ENCODE measurements at regions not wholly inside any gene's neighbourhood (a gene's known extent, or its start where the extent isn't known, plus 50 kb on each side); places are given as distances from the start of the nearest gene placed in this dataset.
"Not testable (repeated sequence)": the region's sequence is repeated elsewhere in the genome, so short reads cannot be mapped to it uniquely, and the experiment has no call there.

GRCh38 chr6:14754751-14755513 is 490.9 kb upstream of the JARID2 start:
- DNase-seq (ENCODE audit: low read depth in 2 of 2), result peak in 1 of 2 donors; percentile 23

- DNase-seq (ENCODE audit: low read depth in 2 of 2), result no peak
These were observed 489.5 kb upstream of the JARID2 start for GRCh38 chr6:14756340-14756739.

DNA sequence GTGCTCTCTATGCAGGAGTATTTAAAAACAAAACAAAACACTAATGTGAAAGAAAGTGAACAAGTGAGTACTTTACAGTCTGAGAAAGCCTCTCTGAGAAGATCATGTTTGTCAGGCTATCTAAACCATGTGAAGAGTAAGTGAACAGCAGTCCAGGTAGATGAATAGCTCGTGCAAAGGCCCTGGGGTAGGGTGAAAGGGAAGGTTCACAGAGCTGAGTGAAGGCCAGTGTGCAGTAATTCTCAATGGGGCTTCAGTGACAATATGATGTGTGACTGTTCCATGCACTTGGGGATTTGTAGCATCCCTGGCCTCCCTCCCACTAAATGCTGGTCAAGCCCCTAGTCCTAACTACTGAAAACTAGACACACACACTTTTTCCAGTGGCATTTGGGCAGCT is 488.9 kb upstream of the JARID2 start:
- DNase-seq (ENCODE audit: low read depth in 2 of 2), result no peak

DNA sequence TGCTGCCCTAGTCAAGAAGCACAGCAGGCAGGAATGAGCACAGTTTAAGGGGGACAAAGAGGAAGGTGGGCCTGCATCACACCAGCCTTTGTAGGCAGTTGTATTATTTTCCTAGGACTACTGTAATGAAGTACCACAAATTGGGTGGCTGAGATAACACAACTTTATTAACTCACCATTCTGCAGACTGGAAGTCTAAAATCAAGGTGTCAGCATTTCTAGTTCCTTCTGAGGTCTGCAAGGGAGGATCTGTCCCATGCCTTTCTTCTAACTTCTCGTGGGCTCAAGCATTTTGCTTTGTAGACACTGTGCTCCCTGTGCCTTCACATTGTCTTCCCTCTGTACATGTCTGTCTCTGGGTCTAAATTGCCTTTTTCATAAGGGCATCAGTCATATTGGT is 488.5 kb upstream of the JARID2 start:
- DNase-seq (ENCODE audit: low read depth in 2 of 2), result no peak

GRCh38 chr6:14758421-14759081 is 487.3 kb upstream of the JARID2 start:
- peak in 1 of 2 donors; percentile 8 for DNase-seq (ENCODE audit: low read depth in 2 of 2)

DNA sequence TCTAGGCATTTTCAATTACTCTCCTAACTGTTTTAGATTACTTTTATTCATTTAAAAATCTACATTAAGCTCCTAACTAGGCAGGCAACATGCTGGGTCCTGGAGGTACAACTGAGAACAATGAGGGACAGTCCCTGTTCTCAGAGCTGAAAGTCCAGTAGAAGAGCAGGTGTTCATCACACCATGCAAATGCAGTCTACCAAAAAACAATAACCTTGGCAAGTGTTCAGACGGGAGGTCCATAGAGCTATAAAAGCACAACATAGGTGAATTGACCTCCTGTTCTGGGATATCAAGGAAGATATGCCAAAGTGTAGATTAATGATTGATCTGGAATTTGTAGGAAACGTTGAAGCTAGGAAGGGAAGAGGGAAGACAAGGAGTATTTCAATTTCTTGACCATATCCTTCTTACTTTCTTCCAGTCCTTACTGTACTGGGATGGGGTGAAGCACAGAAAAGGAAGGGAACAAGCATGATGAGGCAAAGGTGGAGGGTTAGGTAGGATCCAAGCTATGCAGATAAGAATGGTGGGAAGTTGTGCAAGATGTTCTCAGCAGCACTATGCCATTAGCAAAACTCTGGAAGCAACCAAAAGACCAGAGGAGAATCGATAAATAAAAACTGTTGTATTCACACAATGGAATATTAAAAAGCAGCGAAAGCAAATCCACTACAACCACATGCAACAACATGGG is 485.7 kb upstream of the JARID2 start:
- no peak for DNase-seq (ENCODE audit: low read depth in 2 of 2)

- no peak for DNase-seq (ENCODE audit: low read depth in 2 of 2)
These were observed 483.8 kb upstream of the JARID2 start for GRCh38 chr6:14762077-14762476.

DNA sequence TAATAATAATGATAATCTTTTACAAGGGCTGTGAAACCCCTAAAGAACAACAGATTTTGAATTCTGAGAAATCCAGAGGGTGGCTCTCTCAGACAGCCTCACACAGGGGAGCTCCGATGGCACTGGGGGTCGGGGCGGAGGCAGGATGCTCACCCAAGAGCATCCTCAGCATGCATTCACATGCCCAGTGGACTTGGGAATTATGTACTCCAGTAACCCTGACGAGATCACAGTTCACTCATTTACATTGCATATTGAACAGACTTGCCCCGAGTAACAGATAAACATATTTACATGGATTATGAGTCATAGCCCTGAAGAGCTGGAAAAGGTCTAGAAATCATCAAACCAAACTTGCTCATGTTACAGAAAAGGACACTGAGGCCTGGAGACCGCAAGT is 482.7 kb upstream of the JARID2 start:
- DNase-seq (ENCODE audit: low read depth in 2 of 2), result no peak

GRCh38 chr6:14763616-14764015 is 482.3 kb upstream of the JARID2 start:
- no peak for DNase-seq (ENCODE audit: low read depth in 2 of 2)

GRCh38 chr6:14765106-14765505 is 480.8 kb upstream of the JARID2 start:
- DNase-seq (ENCODE audit: low read depth in 2 of 2), result no peak

DNA sequence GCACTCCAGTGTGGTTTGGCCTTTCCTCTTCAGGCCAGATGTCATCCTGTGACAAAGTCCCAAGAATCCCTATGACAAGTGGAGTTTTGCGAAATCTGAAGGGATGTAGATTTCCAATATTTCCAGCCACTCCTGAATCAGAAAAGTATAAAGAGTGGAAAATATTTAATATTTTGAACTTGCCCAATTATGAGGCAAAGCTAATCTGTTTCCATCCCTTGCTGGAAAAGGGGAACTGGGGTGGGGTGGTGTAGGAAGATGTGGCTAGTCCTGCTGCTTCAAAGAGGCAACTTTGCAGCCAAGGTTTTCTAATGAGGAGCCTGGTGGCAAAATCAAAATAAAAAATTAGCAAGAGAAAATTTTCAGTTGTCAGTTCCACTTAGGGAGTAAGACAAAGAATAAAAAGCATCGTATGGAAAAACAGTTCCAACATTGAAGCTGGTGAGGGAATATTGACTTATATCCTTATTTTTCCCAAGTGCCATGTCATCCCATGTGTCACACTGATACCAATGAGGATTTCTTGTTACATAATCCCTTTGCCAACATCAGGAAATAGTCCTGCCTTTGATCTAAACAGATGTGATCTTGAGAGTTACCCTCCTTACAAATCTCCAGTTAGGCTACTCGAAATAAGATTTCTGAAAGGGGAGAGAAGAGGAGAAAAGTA is 480.0 kb upstream of the JARID2 start:
- DNase-seq (ENCODE audit: low read depth in 2 of 2), result no peak

DNA sequence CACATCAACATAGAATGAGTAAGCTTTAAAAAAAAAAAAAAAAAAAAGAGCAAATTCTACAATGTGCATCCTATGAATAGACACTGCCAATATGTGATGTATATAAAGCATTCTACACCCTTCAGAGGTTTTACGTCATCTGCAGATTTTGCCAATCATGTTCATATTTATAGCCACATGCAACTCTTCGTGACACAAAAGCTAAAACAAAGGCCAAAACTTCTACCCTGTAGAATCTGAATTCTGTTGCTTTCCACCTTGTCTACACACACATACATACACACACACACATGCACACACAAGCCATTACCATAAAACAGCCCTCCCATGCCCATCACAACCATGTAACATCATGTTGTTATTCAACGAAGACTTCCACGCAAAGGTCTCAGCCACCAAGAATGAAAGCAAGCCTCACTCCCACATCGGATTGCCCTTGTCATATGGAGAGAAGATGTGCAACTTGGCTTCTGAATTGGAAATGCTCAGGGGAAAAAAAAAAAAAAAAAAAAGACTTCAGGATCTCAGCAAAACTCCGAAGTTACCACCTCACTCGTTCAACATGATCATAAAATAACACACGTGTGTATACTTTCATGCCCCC is 479.4 kb upstream of the JARID2 start:
- DNase-seq (ENCODE audit: low read depth in 2 of 2), result no peak

GRCh38 chr6:14767226-14767625 is 478.6 kb upstream of the JARID2 start:
- no peak for DNase-seq (ENCODE audit: low read depth in 2 of 2)

DNA sequence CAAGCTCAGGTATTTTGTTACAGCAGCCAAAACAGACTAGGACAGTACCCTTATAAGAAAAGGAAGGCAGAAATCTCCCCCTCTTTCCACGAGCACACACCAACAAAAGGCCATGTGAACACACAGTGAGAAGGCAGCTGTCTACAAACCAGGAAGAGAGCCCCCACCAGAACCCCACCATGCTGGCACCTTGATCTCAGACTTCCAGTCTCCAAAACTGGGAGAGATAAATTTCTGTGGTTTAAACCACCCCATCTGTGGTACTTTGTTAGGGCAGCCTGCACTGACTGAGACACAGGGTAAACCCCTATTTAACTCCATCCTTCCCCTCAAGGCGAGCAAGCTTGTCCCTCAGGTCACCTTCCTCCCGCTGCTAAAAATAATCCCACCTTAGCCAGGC is 475.8 kb upstream of the JARID2 start:
- DNase-seq (ENCODE audit: low read depth in 2 of 2), result no peak

DNA sequence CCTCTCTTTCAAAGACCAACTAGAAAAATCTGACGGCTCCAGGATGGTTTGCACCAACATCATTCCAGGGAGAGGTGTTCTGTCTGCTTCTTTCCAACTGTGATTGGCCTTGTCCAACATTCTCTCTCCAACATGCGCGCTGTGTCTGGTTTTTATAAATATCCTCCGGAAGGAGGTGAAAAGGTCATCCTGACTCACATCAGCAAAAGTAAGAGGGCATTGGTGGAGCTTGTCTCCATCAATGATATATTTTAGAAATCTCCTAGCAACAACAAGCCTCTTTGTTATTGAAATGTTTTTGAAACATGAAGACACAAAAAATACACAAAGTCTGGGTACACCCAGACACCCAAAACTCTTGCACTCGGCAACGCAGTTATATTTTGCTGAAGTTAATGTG is 475.3 kb upstream of the JARID2 start:
- DNase-seq (ENCODE audit: low read depth in 2 of 2), result no peak

- DNase-seq (ENCODE audit: low read depth in 2 of 2), result no peak
These were observed 474.9 kb upstream of the JARID2 start for GRCh38 chr6:14771016-14771415.

DNA sequence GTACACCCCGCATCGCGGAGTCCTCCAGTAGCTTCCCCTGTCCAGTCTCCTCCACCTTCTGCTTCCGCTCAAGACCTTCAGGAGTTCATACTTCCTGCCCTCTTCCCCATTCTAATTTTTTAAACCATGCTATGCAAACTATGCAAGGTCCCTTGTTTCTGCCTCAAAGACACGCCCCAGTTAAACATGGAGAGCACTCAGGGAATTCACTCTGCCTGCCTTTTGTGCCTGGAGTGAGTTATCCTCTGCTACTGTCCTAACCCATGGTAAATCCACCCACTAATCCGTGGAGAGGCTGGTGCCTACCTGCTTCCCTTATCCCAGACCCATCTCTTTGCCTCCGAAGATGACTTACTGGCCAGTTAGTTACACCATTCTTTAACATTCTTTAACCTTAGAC is 473.7 kb upstream of the JARID2 start:
- no peak for DNase-seq (ENCODE audit: low read depth in 2 of 2)

GRCh38 chr6:14775528-14775927 is 470.3 kb upstream of the JARID2 start:
- DNase-seq (ENCODE audit: low read depth in 2 of 2), result no peak

- DNase-seq (ENCODE audit: low read depth in 2 of 2), result no peak
These were observed 469.6 kb upstream of the JARID2 start for GRCh38 chr6:14776307-14776706.

GRCh38 chr6:14781772-14782525 is 463.9 kb upstream of the JARID2 start:
- DNase-seq (ENCODE audit: low read depth in 2 of 2), result no peak

DNA sequence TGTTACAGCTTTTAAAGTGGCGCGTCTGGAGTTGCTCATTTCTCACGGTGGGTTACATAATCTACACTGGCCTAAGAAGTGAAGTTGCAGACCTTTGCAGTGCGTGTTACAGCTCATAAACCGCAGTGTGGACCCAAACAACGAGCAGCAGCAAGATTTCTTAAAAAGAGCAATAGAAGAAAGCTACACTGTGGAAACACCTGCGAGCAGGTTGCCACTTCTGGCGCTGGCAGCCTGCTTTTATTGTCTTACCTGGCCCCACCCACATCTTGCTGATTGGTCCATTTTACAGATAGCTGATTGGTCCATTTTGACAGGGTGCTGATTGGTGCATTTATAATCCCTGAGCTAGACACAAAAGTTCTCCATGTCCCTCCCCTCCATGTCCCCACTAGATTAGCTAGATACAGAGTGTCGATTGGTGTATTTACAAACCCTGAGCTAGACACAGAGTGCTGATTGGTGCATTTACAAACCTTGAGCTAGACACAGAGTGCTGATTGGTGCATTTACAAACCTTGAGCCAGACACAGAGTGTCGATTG is 462.9 kb upstream of the JARID2 start:
- not testable (repeated sequence) for DNase-seq (ENCODE audit: low read depth in 2 of 2)

All from stimulated activated CD8-positive, alpha-beta memory T cell treated with anti-CD3 and anti-CD28 coated beads, Interleukin-15, amount 100 ng/mL, for 4 hours (primary cell).